DMS 273 (cell line): ENCODE measurements at regions not wholly inside any gene's neighbourhood (a gene's known extent, or its start where the extent isn't known, plus 50 kb on each side); places are given as distances from the start of the nearest gene placed in this dataset.
"Not testable (repeated sequence)": the region's sequence is repeated elsewhere in the genome, so short reads cannot be mapped to it uniquely, and the experiment has no call there.

Experiments used
- DNase-seq: peaks from one replicate; lab custom pipeline; 2025; ENCODE audit not compliant: unreplicated experiment; lab: John Stamatoyannopoulos, UW

DNA sequence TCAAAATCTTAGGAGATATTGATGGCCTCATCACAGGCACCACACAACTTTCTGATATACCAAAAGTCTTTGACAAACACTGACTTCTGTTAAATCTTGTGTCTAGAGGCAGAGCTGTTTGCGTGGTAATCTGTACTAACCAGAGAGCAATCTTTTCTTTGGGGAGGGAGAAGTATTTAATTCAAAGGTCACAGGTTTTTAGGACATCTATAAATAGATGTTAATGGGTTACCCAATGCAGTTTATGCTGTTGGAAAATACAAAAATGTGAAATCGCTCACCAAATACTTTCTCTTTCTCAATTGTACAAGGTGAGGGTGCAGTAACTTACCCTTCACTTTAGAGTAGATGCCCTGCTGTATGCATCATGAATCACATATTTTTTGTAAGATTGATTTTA lies 510.5 kb downstream of the NSUN3 start:
- no peak for DNase-seq

DNA sequence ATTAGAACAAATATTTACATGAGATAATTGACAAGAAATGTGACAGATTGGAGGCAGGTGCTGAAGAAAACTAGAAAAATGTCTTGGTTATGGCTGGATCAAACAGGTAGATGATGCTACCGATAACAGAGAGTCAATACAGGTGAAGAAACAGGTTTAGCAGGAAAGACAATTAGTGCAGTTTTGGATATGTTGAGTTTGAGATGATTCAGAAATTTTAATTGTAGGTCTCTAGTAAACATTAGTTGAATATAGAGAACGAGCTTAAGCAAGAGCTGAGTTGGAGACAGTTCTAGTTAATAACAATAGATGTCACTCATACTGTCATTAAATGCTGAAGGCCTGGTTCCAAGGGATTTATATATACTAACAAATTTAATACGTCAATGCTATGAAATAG lies 524.4 kb downstream of the NSUN3 start:
- no peak for DNase-seq

DNA sequence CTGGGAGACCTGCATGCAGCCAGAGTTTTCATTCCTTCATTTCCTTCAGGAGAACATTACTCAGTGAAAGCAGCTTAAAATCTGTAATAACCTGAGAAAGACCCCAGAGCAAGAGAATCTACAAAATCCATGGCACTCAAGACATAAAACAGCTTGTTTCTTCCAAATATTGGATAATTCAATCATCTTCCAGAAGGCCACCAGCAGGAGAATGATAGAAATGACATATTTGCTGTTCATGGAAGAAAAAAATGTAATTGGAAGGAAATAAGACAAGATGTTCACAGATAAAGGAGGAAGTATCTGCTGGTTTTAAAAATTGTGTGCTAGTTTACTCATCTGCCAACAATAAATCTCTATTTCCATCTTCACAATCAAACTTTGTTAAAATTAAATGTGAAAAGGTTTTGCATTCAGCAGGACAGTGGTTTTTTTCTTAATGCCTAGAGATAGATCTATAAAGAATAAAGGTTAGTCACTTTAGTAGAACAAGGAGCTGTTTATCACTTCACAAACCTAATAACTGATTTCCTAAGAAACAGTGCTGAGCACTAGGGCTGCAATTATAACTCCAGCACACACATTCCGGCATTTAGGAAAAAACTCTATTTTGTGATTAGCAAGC lies 530.8 kb downstream of the NSUN3 start:
- DNase-seq, result no peak

DNA sequence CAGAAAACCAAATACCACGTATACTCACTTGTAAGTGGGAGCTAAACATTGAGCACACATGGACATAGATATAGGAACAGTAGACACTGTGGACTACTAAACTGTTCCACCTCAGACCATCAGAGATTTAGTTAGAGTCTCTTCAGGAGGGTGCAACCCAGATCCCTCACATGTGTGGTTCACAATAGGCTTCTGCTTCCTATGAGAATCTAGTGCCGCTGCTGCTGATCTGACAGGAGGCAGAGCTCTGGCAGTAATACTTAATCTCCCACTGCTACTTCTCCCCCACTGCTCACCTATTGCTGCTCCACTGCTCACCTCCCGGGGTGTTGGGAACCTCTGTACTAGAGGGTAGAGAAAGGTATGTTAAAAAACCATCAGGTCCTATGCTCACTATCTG lies 533.3 kb downstream of the NSUN3 start:
- no peak for DNase-seq

DNA sequence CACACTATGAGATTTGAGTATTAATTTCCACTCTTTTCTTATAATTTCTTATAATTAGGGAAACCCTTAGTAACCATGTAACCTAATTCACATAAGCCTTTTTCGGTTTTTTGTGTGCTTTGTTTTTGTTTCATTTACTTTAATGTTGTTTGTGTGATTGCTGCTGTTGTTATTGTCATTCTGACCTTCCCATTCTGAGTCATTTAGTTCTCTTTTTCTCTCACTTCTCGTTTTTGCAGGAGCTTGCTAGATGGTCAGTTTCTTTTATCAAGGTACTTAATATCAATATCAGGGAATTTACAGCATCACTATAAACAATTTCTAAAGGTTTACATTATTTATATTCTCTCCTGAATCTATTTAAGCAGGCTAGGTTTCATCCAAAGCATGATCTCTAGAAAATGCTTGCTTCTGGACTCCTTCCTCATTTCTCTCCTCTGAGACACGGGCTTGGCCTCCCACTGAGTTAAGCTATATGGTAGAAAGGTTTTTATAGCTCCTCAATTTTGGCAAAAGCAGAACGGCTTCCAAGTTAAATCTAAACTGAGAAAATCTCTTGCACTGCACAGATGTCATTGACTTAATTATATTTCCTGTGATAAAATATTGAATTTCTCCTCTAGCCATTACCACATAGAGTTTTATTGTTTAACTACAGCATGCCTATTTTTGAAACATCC lies 534.2 kb downstream of the NSUN3 start:
- no peak for DNase-seq

DNA sequence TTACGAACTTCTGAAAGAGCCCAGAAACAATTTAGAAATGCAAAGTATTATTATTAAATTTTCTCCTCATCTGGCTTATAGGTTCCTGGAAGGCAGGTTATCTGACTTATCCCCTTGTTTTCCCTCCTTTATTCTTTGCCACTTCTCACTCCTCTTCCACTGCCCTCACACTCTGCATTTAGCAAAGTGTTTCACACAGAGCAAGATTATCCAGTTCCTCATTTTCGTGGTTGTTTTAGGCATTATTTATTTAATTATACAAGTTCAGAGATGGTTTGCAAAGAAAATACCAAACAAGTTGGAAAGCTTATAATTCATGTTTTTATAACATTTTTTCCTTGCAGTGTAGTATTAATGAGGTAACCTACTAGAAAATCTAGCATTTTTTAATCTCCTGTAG lies 544.9 kb downstream of the NSUN3 start:
- DNase-seq, result no peak

DNA sequence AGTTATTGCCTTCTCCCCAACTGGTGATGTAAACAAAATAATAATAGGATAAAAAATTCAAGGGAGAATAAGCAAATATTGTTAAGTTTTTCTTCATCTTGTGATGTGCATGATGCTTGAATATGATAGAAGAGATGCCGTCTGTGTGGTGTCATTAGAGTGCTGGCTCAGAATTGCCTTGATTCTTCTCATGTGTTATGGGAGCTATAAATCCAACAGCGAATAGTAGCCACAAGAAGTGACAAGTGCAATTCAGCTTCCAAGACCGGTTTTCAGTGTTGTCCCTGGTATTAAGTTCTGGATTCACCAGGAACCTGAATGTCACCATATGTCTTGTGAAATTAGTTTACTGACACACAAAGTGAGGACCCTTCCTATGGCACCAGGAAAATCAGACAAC lies 547.0 kb downstream of the NSUN3 start:
- DNase-seq, result no peak

DNA sequence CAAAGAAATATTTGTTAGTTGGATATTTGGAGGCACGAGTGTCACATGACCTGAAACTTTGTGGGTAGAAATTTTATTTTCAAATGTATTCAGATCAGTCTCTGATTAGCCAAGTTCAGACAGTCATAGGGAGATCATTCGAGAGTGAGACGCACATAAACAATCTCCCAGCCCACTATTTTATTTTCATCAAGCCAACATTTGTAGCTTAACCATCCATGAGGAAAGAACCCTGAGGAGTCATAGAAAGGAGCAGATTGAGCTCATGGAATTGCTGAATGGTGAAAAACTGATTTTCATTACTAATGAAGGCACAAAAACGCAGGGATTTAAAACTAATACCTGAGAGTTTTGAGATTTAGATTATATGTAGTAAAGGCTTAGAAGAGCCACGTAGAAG lies 548.7 kb downstream of the NSUN3 start:
- DNase-seq, result no peak

DNA sequence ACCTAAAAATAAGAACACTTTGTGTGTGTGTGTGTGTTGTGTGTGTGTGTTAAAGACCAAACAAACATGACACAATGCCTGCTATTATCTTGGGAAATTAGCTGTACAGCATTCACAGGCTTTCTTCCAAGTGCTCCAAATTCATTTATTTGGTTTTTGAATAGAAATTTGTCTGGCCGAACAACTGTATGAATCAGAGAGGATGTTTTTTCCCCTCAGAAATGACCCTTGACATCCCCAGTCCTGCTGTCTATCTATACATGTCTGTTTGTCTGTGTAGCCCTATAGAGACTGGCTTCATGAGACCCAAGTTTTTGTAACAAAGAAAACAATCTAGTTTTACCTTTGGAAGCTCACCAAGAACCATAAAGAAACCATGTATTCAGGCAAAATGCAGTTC lies 549.8 kb downstream of the NSUN3 start:
- DNase-seq, result no peak

DNA sequence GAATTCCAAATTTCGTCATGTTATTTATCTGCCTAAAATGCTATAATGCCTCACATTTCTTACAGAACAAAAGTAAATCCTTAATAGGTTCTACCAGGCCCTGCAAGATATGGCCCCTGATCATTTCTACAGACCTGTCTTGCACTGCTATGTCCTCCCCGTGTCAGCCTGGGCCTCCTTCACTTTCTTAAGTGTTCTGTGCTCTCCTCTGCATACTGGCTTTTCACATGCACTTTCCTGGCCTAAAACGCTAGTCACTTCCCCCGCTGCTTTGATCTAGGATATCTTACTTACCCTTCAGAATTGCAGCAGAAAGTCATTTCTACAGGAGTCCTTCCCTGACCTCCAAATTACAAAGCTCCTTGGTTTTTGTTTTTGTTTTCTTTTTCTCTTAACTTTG lies 551.3 kb downstream of the NSUN3 start:
- no peak for DNase-seq

DNA sequence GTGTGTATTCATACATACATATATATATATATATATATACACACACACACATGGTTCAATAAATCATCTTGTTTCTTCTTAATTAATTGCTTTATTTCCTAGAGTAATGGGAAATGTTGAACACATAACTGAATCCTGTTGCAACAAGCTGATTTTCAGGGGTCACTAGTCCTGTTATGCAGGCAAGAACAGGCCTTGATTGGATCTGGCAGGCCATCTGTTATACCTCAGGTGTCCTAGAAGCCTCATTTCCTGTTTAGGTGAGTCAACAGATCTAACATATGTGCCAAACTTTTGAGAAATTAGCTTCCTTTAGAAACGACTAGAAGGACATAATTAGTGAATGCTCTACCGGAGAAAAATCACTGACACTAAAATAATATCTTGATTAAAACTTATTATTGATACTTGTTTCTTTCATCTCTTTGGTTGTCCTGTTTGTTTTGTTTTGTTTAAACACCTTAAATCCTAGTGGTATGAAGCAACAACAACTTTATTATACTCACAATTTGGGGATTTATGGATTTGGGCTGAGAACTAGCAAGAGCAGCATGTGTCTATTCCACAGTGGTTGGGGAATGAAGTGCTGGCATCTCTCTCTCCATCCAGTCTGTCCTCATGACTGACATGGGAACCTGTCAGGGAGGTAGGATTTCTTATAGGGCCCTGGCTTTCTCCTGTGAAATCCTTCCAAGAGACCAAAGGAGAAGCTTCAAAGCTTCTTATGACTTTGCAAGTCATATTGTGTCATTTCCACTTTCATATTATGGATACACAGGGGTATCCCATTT lies 552.6 kb downstream of the NSUN3 start:
- DNase-seq, result no peak

DNA sequence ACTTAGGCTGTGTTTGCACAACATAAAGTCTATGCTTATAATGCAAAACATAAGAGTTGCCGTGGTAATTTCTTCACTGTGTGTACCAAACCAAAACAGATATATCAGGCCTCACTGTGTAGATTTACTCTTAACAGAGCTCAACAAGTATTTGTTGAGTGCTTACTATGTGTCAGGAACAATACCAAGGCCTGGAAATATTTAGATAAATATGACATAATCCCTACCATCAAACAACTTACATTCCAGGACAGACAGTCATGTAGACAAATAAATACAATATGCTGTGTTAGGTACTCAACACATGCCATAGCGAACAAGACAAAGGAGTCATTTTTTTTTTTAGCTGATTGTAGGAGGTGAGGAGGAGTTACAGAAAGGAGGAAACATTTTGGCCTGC lies 554.0 kb downstream of the NSUN3 start:
- DNase-seq, result no peak

DNA sequence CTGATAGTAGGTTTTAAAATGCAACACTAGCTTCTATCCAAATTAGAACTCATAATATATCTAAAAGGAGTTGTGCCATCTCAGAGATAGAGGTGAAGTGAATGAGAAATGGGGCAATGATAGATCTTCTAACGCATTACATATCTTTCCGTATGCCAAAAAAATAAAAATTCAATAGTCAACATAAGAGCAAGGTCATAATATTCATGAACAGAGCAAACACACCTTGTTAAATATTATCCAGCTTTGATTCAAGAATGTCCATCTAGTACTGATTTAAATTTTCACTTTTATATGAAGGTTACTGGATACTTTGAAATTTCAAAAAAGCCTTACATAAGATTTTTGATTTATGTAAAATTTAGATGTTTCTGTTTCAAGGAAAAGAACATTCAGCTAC lies 554.5 kb downstream of the NSUN3 start:
- DNase-seq, result no peak

DNA sequence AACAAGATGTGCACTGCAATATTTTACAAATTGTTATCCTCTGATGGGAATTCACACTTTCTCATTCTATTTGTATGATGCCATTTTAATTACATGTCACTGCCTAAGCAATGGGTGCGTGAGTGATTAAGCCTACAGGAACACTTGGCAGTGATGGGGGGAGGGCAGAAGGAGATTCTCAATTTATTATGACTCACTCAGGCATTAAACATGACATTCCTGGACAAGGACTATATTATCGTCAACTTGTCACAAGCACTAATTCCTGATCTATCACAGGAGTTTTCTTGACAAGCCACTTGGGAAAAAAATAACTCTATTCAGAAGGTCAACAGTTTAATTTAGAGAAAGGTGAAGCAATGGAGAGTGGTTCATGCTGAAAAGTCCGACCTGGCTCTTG lies 556.8 kb downstream of the NSUN3 start:
- no peak for DNase-seq

DNA sequence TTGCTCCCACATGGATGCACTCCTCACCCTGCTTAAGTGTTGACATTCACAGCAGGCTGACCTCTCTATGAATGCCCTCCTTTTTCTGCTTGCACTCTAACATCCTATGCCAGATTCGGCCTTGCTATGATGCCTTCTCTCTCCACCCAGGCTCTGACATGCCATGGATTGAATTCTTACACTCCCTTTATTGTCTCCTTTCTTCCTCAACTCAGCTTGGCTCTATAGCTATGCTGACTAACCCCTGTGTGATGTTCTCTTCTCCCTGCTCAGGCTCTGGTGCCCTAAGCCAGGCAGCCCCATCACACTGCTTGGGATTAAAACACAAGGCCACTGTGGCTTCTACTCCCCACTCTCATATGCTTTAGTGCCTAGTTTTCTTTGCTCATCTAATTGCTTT lies 563.7 kb downstream of the NSUN3 start:
- no peak for DNase-seq

DNA sequence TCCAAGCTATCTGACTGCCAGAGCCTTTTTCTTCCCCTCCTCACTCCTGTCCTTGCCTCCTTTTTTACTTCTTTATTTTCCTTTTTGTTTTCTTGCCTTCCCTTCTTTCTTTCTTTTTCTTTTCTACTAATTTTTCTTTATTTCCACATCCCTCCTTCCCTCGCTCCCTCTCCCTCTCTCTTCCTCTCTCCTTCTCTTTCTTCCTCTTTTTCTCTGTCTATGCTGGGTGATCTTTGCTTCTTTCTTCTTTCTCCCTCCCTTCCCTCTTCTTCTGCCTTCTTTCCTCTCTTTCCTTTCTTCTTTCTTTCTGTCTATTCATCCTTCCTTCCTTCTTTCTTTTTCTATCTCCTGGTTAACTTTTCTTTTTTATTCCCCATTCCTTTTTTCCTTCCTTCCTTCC lies 564.8 kb downstream of the NSUN3 start:
- no peak for DNase-seq

DNA sequence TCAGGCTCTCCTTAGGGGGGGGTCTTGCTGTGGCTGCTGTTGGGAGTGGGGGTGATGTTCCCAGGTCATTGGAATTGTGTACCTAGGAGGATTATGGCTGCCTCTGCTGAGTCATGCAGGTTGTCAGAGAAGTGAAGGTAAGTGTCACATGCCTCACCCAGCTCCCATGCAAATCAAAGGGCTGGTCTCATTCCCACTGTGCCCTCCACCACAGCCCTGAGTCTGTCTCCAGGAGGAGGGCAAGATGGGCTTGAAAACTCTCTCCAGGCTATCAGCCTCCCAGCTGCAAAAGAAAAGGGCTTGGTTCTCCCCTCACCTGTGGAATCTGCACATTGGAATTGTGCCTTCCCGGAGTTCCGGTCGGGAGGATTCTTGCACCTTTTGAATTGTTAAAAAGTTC lies 580.5 kb downstream of the NSUN3 start:
- DNase-seq, result no peak

DNA sequence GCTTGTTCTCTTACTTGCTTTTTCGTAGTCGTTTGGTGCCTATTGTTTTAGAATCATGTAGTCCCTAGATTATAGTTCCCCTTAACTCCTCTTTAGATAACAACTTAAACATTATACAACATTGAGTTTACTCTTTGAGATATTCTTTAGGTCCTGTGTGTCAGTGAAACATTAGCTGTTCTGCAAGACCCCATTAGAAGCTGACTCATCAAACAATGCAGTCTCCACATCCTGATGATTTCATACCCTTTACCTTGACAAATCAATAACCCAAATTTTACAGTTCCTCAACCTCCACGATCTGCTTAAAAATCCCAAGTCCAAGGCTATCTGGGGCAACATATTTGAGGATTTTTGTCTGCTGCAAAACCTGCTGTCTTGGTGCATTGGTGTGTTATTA lies 582.9 kb downstream of the NSUN3 start:
- DNase-seq, result no peak

DNA sequence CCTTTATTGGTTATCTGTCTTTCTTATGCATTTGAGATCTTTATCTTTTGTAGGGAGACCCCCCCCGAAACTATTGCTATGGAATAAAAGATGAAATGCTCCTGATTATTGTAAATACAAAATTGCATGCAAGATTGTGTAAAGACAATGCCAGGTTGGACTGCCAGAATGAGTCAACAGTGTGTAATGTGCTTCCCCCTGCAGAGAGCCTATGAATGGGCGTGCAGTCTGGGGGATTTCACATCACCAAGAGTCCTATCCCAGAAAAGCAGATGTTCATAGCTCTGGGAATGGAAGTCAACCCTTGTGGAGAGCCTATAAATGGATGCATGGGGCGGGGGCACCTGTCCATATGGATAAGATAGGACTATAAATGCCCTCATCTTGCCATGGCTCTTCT lies 584.3 kb downstream of the NSUN3 start:
- no peak for DNase-seq

DNA sequence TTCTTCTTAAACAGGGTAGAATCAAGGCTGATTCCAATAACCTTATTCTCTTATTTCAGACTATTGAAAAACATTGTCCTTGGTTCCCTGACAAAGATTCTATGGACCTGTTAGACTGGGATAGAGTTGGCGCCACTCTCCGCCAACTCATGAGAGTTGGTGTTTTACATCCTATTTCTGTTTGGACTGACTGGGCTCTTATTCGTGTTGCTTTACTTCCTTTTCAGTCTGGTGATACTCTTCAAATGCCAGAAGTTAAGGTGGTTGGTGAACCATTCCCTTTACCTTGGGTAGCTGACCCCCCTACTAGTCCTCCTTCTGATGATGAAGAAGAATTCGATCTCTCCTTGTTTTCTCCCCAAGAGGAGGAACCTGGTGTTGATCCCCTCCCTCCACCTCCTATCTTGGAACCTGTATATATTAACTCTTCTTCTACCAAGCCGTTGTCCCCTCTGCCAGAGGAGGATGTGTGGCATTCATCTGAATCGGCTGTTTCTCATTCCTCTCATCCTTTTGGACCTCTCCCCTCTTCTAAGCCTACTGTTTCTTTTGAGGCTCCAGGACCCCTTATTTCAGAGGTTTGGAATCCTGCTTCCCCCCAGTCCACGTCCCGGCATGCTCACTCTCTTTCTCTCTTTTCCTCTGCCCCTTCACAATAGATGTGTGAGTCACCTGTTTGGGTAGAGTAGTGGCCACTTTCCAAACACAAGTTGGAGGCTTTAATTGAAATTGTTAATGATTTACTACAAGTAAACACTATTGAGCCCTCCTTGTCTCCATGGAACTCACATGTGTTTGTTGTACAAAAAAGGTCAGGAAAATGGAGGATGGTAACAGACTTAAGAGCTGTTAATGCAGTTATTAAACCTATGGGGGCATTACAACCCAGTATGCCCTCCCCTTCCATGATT lies 585.7 kb downstream of the NSUN3 start:
- not testable (repeated sequence) for DNase-seq

DNA sequence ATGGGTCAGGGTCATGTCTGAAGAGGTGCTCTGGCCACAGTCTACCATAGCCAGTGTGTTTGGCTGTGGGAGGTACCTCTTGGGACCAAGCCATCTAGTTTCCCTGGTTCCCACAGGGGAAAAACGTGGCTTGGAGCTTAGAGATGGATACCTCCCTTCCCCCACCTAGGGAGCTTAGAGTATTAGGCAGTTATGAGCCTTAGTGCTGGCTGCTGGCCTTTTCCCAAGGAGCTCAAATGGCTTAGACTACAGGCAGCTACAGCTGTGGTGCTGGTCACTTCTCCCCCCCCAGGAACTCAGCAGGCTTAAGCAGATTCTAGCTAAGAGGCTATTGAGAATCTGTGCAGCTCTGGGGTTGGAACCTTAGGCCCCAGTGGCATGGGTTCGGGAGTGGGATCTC lies 591.2 kb downstream of the NSUN3 start:
- DNase-seq, result no peak
